ENCODE measurements at regions not wholly inside any gene's neighbourhood (a gene's known extent, or its start where the extent isn't known, plus 50 kb on each side); places are given as distances from the start of the nearest gene placed in this dataset.
A peak's percentile ranks its signal among the peaks of the same experiment; 100 is the strongest.

GRCh38 chr5:156218367-156219158 lies 108.4 kb upstream of the SGCD start:
- DNase-seq (ENCODE audit: extremely low read depth in 1 of 4, low spot score in 3 of 4) (no peak), ATAC-seq (no peak), FAIRE-seq (no peak)
- Histone ChIP-seq H3K9me3 (replicated peaks; ENCODE audit: control insufficient read depth, insufficient read depth, low read depth, low read length) (no peaks in the 10 kb centered on the region; the same call in 1 of the 2 replicates), H2AFZ (ENCODE audit: low read depth, low read length) (no peak overlapping the region), H3K9ac (ENCODE audit: insufficient read depth in 1 of 2, low read depth in 2 of 2, low read length in 2 of 2) (no peak overlapping the region), H3K4me3 (no peak overlapping the region), H3K36me3 (ENCODE audit: control insufficient read depth, insufficient read depth, low read length) (no peaks in the 10 kb centered on the region), H3K9me1 (ENCODE audit: control insufficient read depth, insufficient read depth, low read length) (no peaks in the 10 kb centered on the region), H3K4me1 (replicated peaks in 1 of 2; ENCODE audit: control insufficient read depth in 2 of 2, insufficient read depth in 2 of 2, low read length in 2 of 2) (no peaks in the 10 kb centered on the region), H3K4me2 (ENCODE audit: insufficient read depth, low read length) (no peak overlapping the region), H3K27ac (ENCODE audit: extremely low read depth, low read depth, low read length) (no peak overlapping the region), H4K20me1 (replicated peaks; ENCODE audit: control insufficient read depth, insufficient read depth, low read length) (no peaks in the 10 kb centered on the region), H3K27me3 (ENCODE audit: control insufficient read depth in 2 of 2, insufficient read depth in 2 of 2, low read length in 2 of 2) (no peaks in the 10 kb centered on the region), H3K79me2 (ENCODE audit: control insufficient read depth, insufficient read depth, low read length) (no peaks in the 10 kb centered on the region)
- BruUV-seq (replicated peaks): no TSS peak
- POLR2A ChIA-PET: no interaction called here
- in situ Hi-C loops (cut with MboI): no loop called here
- TF ChIP-seq MAFG (tag; conservative IDR thresholded peaks at IDR 0.05): peak; percentile 82
- TF ChIP-seq MAFF (IDR thresholded peaks at IDR 0.05; ENCODE audit: low read length): peak; percentile 93
- TF ChIP-seq MAFK (IDR thresholded peaks at IDR 0.05; ENCODE audit: low read length): peak; percentile 94
- no peak for TF ChIP-seq SRF (CRISPR knock-in tag; IDR thresholded peaks at IDR 0.05)
- peak; percentile 60; the same call in 1 of the 2 replicates for TF ChIP-seq C11orf30 (IDR thresholded peaks at IDR 0.05; ENCODE audit: low read depth)
- TF ChIP-seq ZNF316 (IDR thresholded peaks at IDR 0.05): peak; percentile 82
- CTCF ChIA-PET (ENCODE audit: low intra/inter-chr PET ratio): no interaction called here
- intact Hi-C loops (cut with micrococcal nuclease): no loop called here
- 0% methylated on average over 2 of the region's 2 CpGs for WGBS (ENCODE audit: insufficient coverage, low coverage, missing lambda C conversion rate)
